ENCODE measurements at regions not wholly inside any gene's neighbourhood (a gene's known extent, or its start where the extent isn't known, plus 50 kb on each side); places are given as distances from the start of the nearest gene placed in this dataset.

DNA sequence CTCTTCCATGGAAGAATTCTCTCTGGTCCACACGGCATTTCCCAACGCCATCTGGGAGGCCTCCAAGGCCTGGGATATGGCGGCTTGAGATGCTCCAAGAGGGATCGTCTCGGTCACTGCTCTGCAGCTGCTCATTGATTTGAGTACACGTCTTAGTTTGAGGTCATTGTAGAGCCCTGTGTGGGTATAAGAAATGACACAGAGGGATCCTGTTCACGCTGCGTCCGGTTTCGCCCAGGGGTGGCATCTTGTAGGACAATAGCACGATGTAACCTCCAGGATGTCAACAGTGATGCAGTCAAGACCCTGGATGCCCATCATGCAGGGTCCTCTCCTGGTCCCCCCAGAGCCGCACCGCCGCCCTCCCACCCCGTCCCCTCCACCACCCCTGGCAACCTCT, 564.6 kb downstream of the BRD1 start:
- no peak for DNase-seq (ENCODE audit: low spot score)

- DNase-seq (ENCODE audit: low spot score), result no peak
Measured at GRCh38 chr22:49262167-49262566, 565.5 kb downstream of the BRD1 start.

DNA sequence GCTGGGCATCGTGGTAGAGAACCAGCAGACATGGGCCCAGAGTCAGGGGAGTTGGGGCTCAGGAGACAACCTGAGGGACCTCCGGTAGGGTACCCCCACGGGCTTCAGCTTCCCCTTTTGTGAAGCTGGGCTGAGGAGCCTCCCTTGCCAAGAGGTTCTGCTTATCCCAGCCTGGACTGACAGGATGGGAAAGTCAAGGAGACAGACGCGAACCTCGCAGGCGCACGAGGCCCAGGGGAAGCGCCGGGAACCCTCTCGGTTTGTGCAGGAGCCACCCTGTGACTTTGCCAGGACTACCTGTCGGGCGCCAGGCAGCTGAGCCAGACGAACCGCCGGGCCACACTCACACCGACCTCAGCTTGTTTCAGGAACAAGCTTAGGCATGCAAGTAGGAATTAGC, 566.1 kb downstream of the BRD1 start:
- DNase-seq (ENCODE audit: low spot score), result no peak

GRCh38 chr22:49260681-49261580, 566.7 kb downstream of the BRD1 start:
- no peak for DNase-seq (ENCODE audit: low spot score)

DNA sequence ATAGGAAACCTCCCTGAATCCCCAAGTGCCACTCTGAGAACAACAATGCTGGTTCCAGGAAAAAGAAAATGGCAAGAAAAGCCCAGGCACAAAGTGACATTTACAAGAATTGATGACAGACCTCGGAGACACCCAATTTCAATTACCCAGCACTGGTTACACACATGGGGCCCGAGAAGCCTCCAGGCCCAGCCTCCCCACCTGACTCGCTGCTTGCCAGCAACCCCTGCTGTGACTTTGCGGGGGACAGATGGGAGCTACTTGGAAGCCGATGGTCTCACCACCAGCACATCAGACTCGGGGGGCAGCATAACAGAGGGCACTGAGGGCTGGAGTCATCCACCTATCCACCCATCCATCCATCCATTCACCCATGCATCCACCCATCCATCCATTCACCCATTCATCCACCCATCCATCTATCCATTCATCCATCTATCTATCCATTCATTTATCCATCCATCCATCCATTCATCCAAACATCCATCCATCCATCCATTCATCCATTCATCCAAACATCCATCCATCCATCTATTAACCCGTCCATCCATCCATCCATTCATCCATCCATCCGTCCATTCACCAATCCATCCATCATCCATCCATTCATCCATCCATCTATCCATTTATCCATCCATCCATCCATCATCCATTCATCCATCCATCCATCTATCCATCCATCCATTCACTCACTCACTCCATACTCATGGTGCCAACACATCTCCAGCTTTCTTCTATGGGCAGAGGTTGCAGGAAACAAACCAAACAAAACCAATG, 567.6 kb downstream of the BRD1 start:
- no peak for DNase-seq (ENCODE audit: low spot score)

DNA sequence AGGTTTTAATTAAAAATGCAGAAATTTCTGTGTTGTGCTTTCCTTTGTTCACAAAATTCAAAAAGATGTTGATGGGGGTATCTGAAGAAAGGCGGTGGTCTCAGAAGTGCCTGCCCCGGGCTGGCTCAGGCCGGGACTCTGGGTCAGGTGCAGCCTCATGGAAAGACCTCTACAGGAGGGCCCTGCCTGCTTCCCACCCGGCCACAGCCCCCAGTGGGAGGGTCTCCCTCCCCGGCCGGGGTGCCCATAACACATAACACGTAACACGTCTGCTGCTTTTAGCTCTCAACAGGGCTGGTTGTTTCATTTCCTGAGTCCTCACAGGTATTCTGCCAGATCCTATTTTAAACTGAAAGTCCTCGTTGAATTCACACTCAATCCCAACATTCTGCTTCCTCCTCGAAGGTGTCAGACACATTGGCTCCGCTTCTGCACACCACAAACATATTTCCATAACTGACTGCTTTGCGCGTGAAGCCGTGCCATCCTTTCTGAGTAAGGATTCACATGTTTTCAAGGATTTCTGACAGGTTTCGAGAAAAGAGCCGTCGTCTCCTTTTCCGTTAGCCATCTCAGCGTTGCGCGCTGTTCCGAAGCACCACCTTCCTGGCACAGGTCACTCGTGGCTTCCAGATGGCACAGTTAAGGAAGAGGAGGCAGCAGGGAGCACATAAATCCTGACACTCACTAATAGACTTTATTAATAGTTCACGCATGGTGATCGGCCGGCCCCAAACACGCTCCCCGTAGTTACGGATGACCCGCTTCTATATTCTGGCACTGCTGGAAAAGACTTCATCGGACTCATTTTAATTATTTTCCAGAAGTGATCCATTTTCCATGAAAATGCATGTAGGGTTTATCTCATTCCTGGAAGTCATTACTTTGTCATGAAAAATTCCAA, 569.3 kb downstream of the BRD1 start:
- DNase-seq (ENCODE audit: low spot score), result no peak

GRCh38 chr22:49257551-49257961, 570.1 kb downstream of the BRD1 start:
- no peak for DNase-seq (ENCODE audit: low spot score)

GRCh38 chr22:49255741-49256318, 571.8 kb downstream of the BRD1 start:
- no peak for DNase-seq (ENCODE audit: low spot score)

DNA sequence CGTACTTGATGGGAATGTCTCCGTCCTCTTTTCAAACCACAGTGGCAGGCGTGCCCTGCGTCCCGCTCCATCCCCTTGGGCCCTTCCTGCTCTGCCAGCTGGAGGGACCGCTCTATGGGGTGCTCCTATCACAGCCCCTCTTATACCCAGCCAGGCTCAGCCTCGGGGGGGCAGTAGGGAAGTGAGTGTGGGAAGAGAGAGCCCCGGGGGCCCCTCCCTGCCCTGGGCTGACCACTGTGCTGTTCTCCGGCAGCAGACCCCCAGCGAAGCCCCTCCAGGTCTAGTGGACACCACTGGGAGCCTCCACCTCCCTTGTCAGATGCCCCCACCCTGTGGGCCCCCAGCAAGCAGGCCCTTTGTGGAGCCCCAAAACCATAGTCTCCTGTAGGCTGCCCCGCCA, 572.5 kb downstream of the BRD1 start:
- no peak for DNase-seq (ENCODE audit: low spot score)

- no peak for DNase-seq (ENCODE audit: low spot score)
Measured at GRCh38 chr22:49253656-49254055, 574.0 kb downstream of the BRD1 start.

DNA sequence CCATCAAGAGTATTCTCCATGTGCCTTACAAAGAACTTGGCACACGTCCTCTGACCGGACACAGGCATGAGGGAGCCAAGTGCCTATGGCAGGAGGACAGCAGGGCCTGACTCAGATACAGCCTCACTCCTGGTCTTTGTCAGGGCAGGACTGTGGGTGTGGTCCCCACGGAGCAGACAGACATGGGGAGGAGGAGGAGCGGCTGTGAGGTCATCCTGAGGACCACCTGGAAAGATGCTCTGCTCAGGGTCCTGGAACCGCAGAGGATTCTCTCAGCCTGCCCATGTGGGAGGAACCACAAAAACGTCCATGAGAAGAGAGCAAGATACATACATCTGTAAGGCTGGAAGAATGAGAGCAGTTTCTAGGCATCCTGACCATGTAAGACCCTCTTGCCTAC, 576.3 kb downstream of the BRD1 start:
- no peak for DNase-seq (ENCODE audit: low spot score)

DNA sequence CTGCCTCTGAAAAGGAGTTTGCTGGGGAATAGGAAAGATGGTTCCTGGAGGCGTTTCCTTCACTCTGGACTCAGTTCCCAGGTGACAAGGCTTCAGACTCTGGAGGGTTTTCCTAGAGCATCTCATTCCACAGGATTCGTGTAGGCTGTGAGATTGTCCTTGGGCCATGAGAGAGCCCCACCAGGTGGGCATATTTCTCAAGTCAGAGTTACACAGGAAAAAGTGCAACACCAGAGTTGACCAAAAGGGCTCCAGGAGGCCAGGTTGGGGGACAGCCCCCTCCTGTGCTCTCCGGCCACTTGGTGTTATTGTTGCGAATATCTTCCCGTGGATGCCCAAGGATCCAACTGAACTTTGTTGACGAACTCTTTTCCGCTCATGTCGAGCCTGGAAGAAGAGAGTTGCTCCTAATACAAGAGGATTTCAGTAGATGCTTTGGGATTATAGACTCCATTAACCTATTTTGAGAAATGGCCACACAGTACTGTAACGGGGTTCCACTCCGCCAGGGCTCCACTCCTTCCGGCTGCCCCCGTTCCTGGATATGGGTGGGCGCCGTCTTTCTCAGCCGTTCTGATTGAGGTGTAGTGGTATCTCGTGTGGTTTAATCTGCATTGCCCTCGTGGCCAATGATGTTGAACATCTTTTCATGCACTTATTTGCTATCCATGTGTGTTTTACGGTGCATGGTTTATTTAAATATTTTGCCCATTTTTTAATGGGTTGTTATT, 580.3 kb downstream of the BRD1 start:
- no peak for DNase-seq (ENCODE audit: low spot score)

GRCh38 chr22:49244466-49245420, 582.9 kb downstream of the BRD1 start:
- DNase-seq (ENCODE audit: low spot score), result no peak

DNA sequence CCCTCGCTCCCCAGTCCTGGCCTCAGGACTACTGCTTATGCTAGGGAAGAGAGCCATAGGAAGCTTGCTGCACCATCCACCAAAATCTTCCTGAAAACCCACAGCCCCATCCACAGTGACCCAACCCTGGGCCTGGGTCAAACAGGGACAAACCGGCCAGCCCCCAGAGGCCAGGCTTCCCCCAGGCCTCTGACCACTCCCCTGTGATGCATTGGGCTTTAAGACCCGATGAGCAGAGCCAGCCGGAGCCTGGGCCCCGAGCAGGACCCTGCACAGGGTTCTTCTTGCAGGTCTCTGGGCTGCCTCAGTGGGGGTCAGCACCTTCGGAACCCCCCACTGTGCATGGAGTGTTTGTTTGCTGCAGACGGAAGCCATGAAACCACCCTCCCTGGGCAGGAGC, 583.7 kb downstream of the BRD1 start:
- DNase-seq (ENCODE audit: low spot score), result no peak

GRCh38 chr22:49243335-49243734, 584.3 kb downstream of the BRD1 start:
- DNase-seq (ENCODE audit: low spot score), result no peak

DNA sequence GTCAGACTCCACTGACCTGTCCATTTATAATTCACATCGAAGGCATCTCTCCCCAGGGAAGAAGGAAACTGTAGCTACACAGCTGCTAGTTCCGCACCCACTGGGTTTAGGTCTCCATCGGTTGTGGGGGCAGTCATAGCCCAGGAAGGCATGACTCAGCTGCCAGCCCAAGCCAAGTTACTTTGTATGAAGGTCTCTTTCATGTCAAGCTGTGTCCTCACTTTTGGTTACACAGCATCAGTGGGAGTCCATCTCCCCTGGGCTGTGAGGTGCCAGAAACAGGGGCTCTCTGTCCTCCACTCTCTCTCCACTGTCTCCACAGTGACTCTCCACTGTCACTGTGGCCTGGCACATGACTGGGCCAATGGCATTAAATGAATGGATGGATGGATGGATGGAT, 585.2 kb downstream of the BRD1 start:
- DNase-seq (ENCODE audit: low spot score), result no peak

- no peak for DNase-seq (ENCODE audit: low spot score)
Measured at GRCh38 chr22:49241174-49241851, 586.4 kb downstream of the BRD1 start.

GRCh38 chr22:49240472-49240871, 587.2 kb downstream of the BRD1 start:
- no peak for DNase-seq (ENCODE audit: low spot score)

GRCh38 chr22:49240016-49240380, 587.7 kb downstream of the BRD1 start:
- DNase-seq (ENCODE audit: low spot score), result no peak
